ENCODE measurements at regions not wholly inside any gene's neighbourhood (a gene's known extent, or its start where the extent isn't known, plus 50 kb on each side); places are given as distances from the start of the nearest gene placed in this dataset.

- intact Hi-C loops (cut with micrococcal nuclease), result no loop called here
- no peak overlapping the region for H3K4me2 ChIP-seq (ENCODE audit: insufficient read depth, low read length)
- no peaks in the 10 kb centered on the region for H4K20me1 ChIP-seq (replicated peaks; ENCODE audit: control insufficient read depth, extremely low read depth, insufficient read depth, low read length)
- H3K27ac ChIP-seq (ENCODE audit: insufficient read depth, low read depth, low read length), result no peak overlapping the region
- TF ChIP-seq MAX (IDR thresholded peaks at IDR 0.05; ENCODE audit: insufficient read depth, insufficient read length) (no peak), EZH2 (IDR thresholded peaks at IDR 0.05; ENCODE audit: borderline replicate concordance, low read depth, low read length, severe bottlenecking) (no peak), FOS (IDR thresholded peaks at IDR 0.05; ENCODE audit: borderline replicate concordance, insufficient read depth, low read length) (no peak), POLR2A (IDR thresholded peaks at IDR 0.05; ENCODE audit: low read depth, low read length) (no peak), GATA2 (IDR thresholded peaks at IDR 0.05; ENCODE audit: insufficient read depth, insufficient read length, low read depth, low read length) (no peak), POLR2AphosphoS5 (IDR thresholded peaks at IDR 0.05; ENCODE audit: insufficient read depth, low read depth, low read length) (no peak), CTCF (IDR thresholded peaks at IDR 0.05; ENCODE audit: extremely low read depth in 1 of 2, insufficient read depth in 1 of 2, low read depth in 1 of 2, low read length in 2 of 2) (no peak)
- H3K9me3 ChIP-seq (replicated peaks; ENCODE audit: control insufficient read depth, insufficient read depth, low read length), result no peaks in the 10 kb centered on the region
- H3K27me3 ChIP-seq (ENCODE audit: control insufficient read depth in 2 of 2, insufficient read depth in 2 of 2, low read length in 2 of 2), result no peaks in the 10 kb centered on the region
- no peaks in the 10 kb centered on the region for H3K36me3 ChIP-seq (ENCODE audit: control insufficient read depth in 2 of 2, extremely low read depth in 1 of 2, insufficient read depth in 2 of 2, low read length in 2 of 2)
- FAIRE-seq, result no peak
- no peak for DNase-seq (ENCODE audit: low read depth, low spot score)
- no peak overlapping the region for H2AFZ ChIP-seq (ENCODE audit: low read depth, low read length)
- ChIA-PET POLR2A (no interaction called here), CTCF (no interaction called here)
- dilution Hi-C loops (cut with MboI; ENCODE audit: extremely low pct_ligation_motif_present, low sequenced_read_pairs), result no loop called here
- no peaks in the 10 kb centered on the region for H3K9me1 ChIP-seq (replicated peaks; ENCODE audit: control insufficient read depth, extremely low read depth, insufficient read depth, low read length)
- BruUV-seq (replicated peaks), result no TSS peak
- H3K4me3 ChIP-seq (replicated peaks in 1 of 3; ENCODE audit: insufficient read depth in 1 of 3, low read depth in 1 of 3, low read length in 3 of 3), result no peak overlapping the region
- no peak overlapping the region for H3K9ac ChIP-seq (replicated peaks; ENCODE audit: extremely low read depth, insufficient read depth, low read length)
- no peaks in the 10 kb centered on the region for H3K4me1 ChIP-seq (ENCODE audit: control insufficient read depth, extremely low read depth, insufficient read depth, low read length)
- no peaks in the 10 kb centered on the region for H3K79me2 ChIP-seq (ENCODE audit: control insufficient read depth, insufficient read depth, low read length)
These were observed 177.4 kb upstream of the NPVF start for GRCh38 chr7:25405736-25406135.
